ENCODE measurements at regions not wholly inside any gene's neighbourhood (a gene's known extent, or its start where the extent isn't known, plus 50 kb on each side); places are given as distances from the start of the nearest gene placed in this dataset.
"Not testable (repeated sequence)": the region's sequence is repeated elsewhere in the genome, so short reads cannot be mapped to it uniquely, and the experiment has no call there.

GRCh38 chr4:164550989-164551712 lies 202.8 kb upstream of the SMIM31 start:
- DNase-seq (ENCODE audit: low read depth in 4 of 4, low spot score in 1 of 4), result no peak

- DNase-seq (ENCODE audit: low read depth in 4 of 4, low spot score in 1 of 4), result no peak
These were observed 202.3 kb upstream of the SMIM31 start for GRCh38 chr4:164551713-164552040.

GRCh38 chr4:164571593-164572390 lies 182.1 kb upstream of the SMIM31 start:
- no peak for DNase-seq (ENCODE audit: low read depth in 4 of 4, low spot score in 1 of 4)

- no peak for DNase-seq (ENCODE audit: low read depth in 4 of 4, low spot score in 1 of 4)
These were observed 181.1 kb upstream of the SMIM31 start for GRCh38 chr4:164572877-164573279.

GRCh38 chr4:164575861-164576260 lies 178.1 kb upstream of the SMIM31 start:
- no peak for DNase-seq (ENCODE audit: low read depth in 4 of 4, low spot score in 1 of 4)

- no peak for DNase-seq (ENCODE audit: low read depth in 4 of 4, low spot score in 1 of 4)
These were observed 174.5 kb upstream of the SMIM31 start for GRCh38 chr4:164579270-164579942.

GRCh38 chr4:164591666-164592065 lies 162.3 kb upstream of the SMIM31 start:
- DNase-seq (ENCODE audit: low read depth in 4 of 4, low spot score in 1 of 4), result no peak

- no peak for DNase-seq (ENCODE audit: low read depth in 4 of 4, low spot score in 1 of 4)
These were observed 158.2 kb upstream of the SMIM31 start for GRCh38 chr4:164595751-164596150.

- no peak for DNase-seq (ENCODE audit: low read depth in 4 of 4, low spot score in 1 of 4)
These were observed 157.5 kb upstream of the SMIM31 start for GRCh38 chr4:164596318-164596878.

GRCh38 chr4:164596927-164597326 lies 157.0 kb upstream of the SMIM31 start:
- no peak for DNase-seq (ENCODE audit: low read depth in 4 of 4, low spot score in 1 of 4)

GRCh38 chr4:164601653-164602052 lies 152.3 kb upstream of the SMIM31 start:
- DNase-seq (ENCODE audit: low read depth in 4 of 4, low spot score in 1 of 4), result no peak

GRCh38 chr4:164605791-164606190 lies 148.1 kb upstream of the SMIM31 start:
- not testable (repeated sequence) for DNase-seq (ENCODE audit: low read depth in 4 of 4, low spot score in 1 of 4)

GRCh38 chr4:164606478-164606877 lies 147.5 kb upstream of the SMIM31 start:
- DNase-seq (ENCODE audit: low read depth in 4 of 4, low spot score in 1 of 4), result no peak

- DNase-seq (ENCODE audit: low read depth in 4 of 4, low spot score in 1 of 4), result no peak
These were observed 140.7 kb upstream of the SMIM31 start for GRCh38 chr4:164613256-164613655.

GRCh38 chr4:164613792-164614191 lies 140.1 kb upstream of the SMIM31 start:
- no peak for DNase-seq (ENCODE audit: low read depth in 4 of 4, low spot score in 1 of 4)

GRCh38 chr4:164614329-164614728 lies 139.6 kb upstream of the SMIM31 start:
- no peak for DNase-seq (ENCODE audit: low read depth in 4 of 4, low spot score in 1 of 4)

- DNase-seq (ENCODE audit: low read depth in 4 of 4, low spot score in 1 of 4), result no peak
These were observed 138.9 kb upstream of the SMIM31 start for GRCh38 chr4:164614999-164615398.

GRCh38 chr4:164615964-164616363 lies 138.0 kb upstream of the SMIM31 start:
- DNase-seq (ENCODE audit: low read depth in 4 of 4, low spot score in 1 of 4), result no peak

- DNase-seq (ENCODE audit: low read depth in 4 of 4, low spot score in 1 of 4), result no peak
These were observed 137.0 kb upstream of the SMIM31 start for GRCh38 chr4:164616961-164617360.

- no peak for DNase-seq (ENCODE audit: low read depth in 4 of 4, low spot score in 1 of 4)
These were observed 136.5 kb upstream of the SMIM31 start for GRCh38 chr4:164617426-164617825.

- DNase-seq (ENCODE audit: low read depth in 4 of 4, low spot score in 1 of 4), result no peak
These were observed 136.0 kb upstream of the SMIM31 start for GRCh38 chr4:164617911-164618310.

Measured in stimulated activated CD4-positive, alpha-beta T cell treated with anti-CD3 and anti-CD28 coated beads, Interleukin-1b, Interleukin-23, amount 100 ng/mL, for 24 hours (primary cell).